Activated CD4-positive, CD25-positive, alpha-beta regulatory T cell treated with anti-CD3 and anti-CD28 coated beads, Interleukin-2, amount 50 U/mL, for 24 hours (primary cell): ENCODE measurements at regions not wholly inside any gene's neighbourhood (a gene's known extent, or its start where the extent isn't known, plus 50 kb on each side); places are given as distances from the start of the nearest gene placed in this dataset.
"Not testable (repeated sequence)": the region's sequence is repeated elsewhere in the genome, so short reads cannot be mapped to it uniquely, and the experiment has no call there.

Experiments used
- ATAC-seq, 2 donors: fragments of 150-1000 bp; cut with Tn5 transposase; one replicate each; pipeline ENCODE4 v1.10.0; 2021; ENCODE audit warnings: mild to moderate bottlenecking in 1 of 2, moderate library complexity in 1 of 2

- no peak for ATAC-seq
Measured at GRCh38 chr17:72456075-72456474, 335.3 kb downstream of the SOX9 start.

- ATAC-seq: no peak
Measured at GRCh38 chr17:72457712-72458111, 336.9 kb downstream of the SOX9 start.

- no peak for ATAC-seq
Measured at GRCh38 chr17:72458301-72458700, 337.5 kb downstream of the SOX9 start.

DNA sequence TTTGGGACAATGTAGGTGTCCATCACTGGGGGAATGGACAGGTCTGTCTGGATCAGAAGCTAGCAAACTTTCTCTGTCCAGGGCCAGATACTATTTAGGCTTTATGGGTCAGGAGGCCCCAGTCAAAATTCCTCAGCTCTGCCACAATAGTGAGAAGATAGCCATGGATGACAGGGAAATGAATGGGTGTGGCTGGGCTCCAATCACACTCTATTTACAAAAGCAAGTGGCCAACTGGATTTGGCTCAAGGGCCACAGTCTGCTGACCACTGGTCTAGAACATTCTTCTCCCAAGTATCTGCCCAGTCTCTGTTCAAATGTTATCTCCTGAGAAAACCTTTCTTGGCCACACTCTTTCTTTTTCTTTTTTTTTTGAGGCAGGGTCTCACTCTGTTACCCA lies 339.9 kb downstream of the SOX9 start:
- no peak for ATAC-seq

- no peak for ATAC-seq
Measured at GRCh38 chr17:72461757-72462156, 340.9 kb downstream of the SOX9 start.

- ATAC-seq: no peak
Measured at GRCh38 chr17:72462407-72462806, 341.6 kb downstream of the SOX9 start.

GRCh38 chr17:72462814-72463213 lies 342.0 kb downstream of the SOX9 start:
- ATAC-seq: no peak

DNA sequence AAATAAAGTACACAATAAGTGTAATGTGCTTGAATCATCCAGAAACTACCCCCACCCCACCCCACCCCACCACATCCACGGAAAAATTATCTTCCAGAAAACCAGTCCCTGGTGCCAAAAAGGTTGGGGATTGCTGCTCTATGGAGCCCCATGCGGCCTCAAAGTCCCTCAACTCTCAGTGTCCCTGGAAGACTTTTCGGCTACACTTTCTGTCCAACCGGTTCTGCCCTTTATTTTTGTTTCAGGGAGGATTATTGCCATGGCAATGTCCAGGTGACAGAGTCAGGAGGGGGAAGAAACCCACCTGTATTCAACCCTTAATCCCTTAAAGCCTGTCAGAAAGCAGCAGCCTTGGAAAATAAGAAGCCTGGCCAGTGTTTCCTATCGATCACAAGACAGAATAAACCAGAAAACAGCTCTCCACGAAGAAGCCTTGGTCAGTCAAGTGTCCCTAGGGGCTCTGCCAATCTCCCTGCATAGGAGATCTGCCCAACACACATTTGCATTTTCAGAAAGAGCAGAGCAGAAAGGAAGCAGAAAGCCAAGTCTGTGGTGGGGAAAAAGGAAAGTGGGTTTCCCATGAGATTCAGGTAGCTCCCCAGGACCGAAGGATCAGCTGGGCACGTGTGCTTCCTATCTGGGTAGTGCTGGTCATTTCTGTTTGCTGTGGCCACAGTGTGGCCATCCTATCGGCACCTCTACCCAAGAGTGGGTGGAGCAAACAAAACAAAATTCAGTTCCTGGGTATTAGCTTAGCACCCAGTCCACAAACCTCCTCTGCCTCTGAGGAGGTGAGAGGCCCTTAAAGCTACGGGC lies 342.7 kb downstream of the SOX9 start:
- ATAC-seq: no peak

- not testable (repeated sequence) for ATAC-seq
Measured at GRCh38 chr17:72464221-72464620, 343.4 kb downstream of the SOX9 start.

DNA sequence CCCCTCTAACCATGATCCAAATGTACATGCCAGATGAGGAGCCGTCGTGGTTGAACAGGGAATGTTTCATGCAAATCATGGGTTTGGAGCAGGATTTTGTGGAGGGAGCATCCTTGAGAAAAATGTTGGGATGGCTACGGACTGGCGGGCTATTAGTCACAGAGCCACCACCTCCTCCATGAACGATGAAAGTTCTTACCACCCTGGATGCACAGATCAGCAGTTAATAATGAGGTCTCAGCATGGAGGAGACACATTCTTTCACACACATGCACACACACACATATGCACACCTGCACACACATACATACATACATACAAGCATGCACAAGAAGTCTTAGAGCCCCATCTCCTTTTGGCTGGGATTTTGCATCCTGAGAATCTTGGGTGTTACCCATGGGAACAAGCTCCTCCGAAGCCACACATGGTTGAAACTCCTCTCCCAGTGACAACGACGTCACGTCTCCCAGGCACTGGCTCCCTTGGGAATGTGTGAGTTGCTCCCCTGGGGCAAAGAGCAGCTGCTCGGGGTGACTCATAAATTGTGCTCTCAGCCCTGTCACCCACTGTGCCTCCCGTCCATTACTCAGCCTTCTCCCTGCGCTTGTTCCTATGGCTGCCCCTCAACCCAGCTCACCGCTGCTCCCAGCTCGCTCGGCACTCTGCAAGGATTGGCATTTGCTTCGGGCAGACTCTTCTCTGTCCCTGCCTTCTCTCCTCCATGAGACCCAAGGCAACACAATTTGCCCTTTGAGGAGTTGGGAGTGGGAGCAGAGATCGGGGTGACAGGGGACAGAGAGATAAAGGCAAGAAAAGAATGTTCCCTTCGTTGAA lies 344.6 kb downstream of the SOX9 start:
- no peak for ATAC-seq

- no peak for ATAC-seq
Measured at GRCh38 chr17:72466199-72466598, 345.4 kb downstream of the SOX9 start.

GRCh38 chr17:72466606-72467005 lies 345.8 kb downstream of the SOX9 start:
- ATAC-seq: no peak

DNA sequence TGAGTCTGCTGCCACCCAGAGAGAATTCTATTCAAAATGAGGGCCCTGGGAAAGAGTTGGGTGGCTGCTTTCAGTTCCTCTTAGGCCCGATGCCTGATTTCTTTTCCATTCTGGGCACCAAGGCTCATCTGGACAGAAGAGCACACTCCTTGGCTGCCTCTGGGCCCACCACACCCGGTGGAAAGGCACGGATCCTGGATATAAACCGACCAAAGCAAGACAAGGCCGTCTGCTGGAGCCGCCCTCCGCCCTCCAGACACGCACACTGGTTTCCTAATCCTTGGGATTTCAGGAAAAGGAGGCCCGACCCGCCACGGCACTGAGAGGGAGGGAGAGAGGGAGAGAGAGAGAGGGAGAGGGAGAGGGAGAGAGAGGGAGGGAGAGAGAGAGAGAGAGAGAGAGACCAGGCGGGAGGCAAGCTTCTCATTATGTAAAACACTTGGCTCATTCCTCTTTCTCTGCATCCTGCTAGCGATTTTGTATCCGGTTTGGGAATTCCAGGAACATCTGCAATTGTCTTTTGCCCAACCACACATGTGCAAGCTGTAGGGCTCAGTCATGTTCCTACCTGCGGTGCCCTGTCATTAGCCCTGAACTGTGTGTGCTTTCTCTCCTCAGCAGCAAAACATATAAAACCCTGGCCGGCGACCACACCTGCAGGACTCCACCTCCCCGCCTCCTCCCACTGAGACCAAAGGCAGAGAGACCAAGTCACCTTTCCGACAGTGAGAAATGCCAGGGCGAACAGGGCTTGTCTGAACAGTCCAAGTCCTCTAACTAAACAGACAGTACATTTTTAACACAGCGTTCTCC lies 347.2 kb downstream of the SOX9 start:
- ATAC-seq: no peak

- no peak for ATAC-seq
Measured at GRCh38 chr17:72468841-72469240, 348.0 kb downstream of the SOX9 start.

DNA sequence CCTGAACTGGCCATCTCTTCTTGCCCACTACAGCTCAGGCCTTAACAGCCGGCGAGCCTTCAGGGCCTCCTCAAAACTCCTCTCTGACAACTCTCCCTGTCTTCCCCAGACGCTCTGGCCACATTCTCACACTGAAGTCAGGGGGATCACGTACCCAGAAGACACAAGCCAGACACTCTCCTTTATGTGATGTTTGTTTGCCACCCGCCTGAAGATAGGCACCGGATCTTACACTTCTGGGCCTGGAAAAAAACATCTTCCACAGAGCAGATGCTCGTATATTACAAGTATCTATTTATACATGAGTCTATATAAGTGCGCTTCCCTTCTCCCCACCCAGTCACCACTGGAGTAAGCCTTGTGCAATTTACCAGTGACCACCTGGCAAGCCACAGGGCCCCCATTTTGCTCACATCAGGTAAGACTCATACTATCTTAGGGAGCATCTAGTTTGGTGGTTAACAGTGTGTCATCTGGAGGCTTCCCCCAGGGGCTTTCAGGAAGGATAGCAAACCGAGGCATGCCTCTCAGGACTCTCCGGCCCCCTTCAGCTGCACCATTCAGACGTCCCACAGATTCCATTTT lies 349.4 kb downstream of the SOX9 start:
- no peak for ATAC-seq

DNA sequence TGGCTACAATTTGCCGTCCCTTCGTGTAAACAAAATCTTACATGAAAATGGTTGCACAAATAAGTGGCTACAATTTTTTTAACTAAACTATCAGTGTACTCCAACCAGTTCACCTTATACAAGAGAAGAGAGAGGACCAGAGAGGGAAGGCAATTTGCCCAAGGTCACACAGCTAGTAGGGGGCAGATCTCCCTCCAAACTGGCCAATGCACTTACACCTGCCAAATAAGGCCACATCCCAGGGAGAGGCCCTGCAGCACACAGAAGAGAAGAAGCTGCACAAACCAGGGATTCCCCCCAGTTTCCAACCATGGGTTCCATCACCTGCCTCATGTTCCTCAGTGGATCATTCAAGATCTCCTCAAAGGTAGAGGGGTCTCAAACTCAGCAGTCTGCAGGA lies 349.9 kb downstream of the SOX9 start:
- no peak for ATAC-seq

GRCh38 chr17:72471296-72471695 lies 350.5 kb downstream of the SOX9 start:
- no peak for ATAC-seq

DNA sequence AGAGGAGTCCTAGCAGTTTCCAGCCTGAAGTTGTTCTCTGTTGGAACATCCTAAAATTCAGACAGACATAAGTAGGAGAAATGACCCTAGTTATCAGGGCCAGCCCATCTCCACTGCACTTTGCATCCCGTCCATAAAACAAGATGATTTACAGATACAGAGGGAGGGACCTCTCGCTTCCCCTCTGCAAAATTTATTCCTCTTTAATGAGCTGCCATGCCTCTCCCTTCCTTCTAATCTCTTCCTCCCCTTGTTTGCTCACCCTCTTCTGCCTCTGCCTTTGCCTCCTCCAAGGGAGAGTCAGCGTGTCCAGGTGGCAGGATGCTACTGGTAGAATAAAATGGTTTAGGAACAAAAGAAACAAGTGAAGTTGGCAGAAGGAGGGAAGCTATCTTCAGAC lies 351.3 kb downstream of the SOX9 start:
- ATAC-seq: no peak

GRCh38 chr17:72472853-72473390 lies 352.1 kb downstream of the SOX9 start:
- ATAC-seq: not testable (repeated sequence)

GRCh38 chr17:72474243-72474642 lies 353.4 kb downstream of the SOX9 start:
- no peak for ATAC-seq

- ATAC-seq: no peak
Measured at GRCh38 chr17:72474719-72475477, 354.1 kb downstream of the SOX9 start.

- ATAC-seq: no peak
Measured at GRCh38 chr17:72476134-72476533, 355.3 kb downstream of the SOX9 start.
